ENCODE measurements at regions not wholly inside any gene's neighbourhood (a gene's known extent, or its start where the extent isn't known, plus 50 kb on each side); places are given as distances from the start of the nearest gene placed in this dataset.
"Not testable (repeated sequence)": the region's sequence is repeated elsewhere in the genome, so short reads cannot be mapped to it uniquely, and the experiment has no call there.

GRCh38 chr6:112659912-112660311 is 312.8 kb downstream of the RFPL4B start:
- DNase-seq (ENCODE audit: low spot score), result no peak

DNA sequence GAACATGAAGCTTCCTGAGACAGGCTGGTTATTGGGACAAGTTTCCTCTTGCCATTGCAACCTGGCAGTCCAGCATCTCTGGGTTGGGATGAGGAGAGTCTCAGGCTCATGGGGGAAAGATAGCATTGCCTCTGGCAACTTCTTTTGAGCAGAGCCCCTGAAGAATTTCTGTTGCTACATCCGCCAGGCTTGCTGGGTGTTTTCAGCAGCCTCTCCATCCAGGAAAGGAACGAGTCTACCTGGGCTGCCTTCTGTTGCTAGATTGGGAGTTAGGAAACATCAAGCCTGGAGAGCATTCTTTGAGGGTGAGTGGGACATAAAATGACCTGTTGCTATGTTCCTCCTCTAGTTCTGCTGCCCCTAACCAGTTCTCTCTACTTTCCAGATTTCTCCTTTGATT is 313.5 kb downstream of the RFPL4B start:
- DNase-seq (ENCODE audit: low spot score), result no peak

GRCh38 chr6:112663698-112664097 is 316.6 kb downstream of the RFPL4B start:
- DNase-seq (ENCODE audit: low spot score), result no peak

DNA sequence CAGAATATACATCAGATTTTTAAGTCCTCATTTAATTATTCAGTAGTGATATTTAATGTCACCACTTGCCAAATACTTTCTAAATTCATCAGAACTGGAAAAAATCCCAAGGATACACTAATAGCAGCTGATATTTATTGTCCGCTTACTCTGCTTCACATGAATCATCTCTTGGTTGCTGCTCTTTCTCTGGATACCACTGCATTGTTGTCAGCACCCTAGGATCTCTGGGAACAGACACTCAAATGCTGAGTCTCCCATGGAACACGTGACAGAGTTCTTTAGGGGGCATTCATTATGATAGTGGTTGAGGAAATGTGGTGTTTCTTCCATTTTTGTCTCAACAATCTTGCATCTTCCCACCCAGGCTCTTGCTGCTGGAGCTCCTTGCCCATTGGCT is 318.0 kb downstream of the RFPL4B start:
- DNase-seq (ENCODE audit: low spot score), result no peak

DNA sequence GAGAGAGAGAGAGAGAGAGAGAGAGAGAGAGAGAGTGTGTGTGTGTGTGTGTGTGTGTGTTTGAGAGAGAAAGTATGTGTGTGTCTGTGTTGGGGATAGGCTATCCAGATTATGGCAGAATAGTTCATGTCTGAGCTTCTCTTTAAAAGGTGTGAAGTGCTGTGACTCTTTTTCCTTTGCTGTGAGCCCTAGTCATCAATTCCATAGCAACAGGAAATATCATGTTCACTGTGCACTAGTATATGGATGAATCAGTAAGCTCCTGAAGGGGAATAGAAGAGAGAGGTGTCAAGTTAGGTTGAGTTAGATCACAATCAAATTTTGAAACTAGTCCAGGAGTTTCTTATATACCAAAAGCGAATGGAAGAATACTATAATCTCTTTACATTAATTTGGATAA is 318.7 kb downstream of the RFPL4B start:
- DNase-seq (ENCODE audit: low spot score), result no peak

- DNase-seq (ENCODE audit: low spot score), result no peak
These were observed 320.3 kb downstream of the RFPL4B start for GRCh38 chr6:112667427-112667826.

DNA sequence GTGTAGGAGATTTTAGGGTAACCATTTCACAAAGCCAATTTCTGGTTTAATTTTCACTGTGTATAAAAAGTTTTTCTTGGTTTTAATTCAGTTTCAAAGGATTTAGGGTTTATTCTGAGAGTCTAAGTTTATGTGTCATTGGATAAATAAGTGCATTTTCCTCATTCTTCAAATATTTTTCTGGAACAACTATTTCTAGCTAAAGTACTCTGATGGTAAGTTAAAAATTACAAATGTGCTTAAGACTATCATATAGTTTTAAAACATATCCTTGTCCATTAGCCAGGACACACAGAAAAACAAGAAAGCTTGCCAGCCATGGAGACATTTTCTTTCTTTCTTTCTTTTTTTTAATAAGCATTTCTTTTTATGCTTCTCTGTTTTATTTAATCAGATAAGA is 333.0 kb downstream of the RFPL4B start:
- no peak for DNase-seq (ENCODE audit: low spot score)

DNA sequence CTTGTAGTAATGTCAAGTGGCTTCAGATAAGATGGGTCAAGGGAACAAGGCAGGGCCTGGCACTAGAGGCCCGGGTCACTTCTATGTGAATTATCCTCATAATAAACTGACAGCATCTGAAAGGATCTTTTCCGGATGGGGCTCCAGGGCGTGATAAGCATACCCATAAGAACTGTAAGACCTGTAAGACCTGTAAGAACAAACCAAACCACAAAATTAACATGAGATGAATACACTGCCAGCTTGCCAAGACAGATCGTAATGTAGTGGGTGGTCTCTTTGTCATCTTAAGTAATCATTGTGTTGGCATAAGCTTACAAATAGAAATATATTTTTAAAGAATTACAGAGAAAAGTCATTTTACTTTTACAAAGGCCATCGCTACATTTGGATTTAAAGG is 334.9 kb downstream of the RFPL4B start:
- no peak for DNase-seq (ENCODE audit: low spot score)

GRCh38 chr6:112683106-112683505 is 336.0 kb downstream of the RFPL4B start:
- no peak for DNase-seq (ENCODE audit: low spot score)

GRCh38 chr6:112683926-112684325 is 336.8 kb downstream of the RFPL4B start:
- DNase-seq (ENCODE audit: low spot score), result no peak

DNA sequence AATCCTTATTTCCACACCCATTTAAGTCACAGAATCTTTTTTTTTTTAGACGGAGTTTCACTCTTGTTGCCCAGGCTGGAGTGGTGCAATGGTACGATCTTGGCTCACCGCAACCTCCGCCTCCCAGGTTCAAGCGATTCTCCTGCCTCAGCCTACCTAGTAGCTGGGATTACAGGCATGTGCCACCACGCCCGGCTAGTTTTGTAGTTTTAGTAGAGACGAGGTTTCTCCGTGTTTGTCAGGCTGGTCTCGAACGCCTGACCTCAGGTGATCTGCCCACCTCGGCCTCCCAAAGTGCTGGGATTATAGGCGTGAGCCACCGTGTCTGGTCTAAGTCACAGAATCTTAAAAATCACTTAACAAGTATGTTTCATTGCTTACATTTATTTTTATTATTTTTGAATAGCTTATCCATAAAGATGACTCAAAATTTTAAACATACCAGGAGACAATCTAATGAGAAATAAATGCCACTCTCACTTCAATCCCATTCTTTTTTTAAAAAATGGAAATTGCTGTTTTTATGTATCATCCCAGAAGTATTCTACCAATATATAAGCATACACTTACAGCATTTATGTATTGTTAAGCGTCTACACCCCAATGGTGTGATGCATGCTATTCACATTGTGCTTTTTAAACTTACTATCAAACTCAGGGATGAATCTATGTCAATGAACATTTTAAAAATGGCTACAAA is 338.5 kb downstream of the RFPL4B start:
- not testable (repeated sequence) for DNase-seq (ENCODE audit: low spot score)

- not testable (repeated sequence) for DNase-seq (ENCODE audit: low spot score)
These were observed 341.5 kb downstream of the RFPL4B start for GRCh38 chr6:112688487-112689165.

DNA sequence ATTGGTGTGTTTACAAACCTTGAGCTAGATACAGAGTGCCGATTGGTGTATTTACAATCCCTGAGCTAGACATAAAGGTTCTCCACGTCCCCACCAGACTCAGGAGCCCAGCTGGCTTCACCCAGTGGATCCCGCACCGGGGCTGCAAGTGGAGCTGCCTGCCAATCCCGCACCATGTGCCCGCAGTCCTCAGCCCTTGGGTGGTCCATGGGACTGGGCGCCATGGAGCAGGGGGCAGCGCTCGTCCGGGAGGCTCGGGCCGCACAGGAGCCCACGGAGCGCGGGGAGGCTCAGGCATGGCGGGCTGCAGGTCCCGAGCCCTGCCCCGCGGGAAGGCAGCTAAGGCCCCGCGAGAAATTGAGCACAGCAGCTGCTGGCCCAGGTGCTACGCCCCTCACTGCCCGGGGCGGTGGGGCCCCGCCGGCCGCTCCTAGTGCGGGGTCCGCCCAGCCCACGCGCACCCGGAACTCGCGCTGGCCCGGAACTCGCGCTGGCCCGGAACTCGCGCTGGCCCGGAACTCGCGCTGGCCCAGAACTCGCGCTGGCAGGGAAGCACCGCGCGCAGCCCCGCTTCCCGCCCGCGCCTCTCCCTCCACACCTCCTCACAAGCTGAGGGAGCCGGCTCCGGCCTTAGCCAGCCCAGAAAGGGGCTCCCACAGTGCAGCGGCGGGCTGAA is 342.2 kb downstream of the RFPL4B start:
- DNase-seq (ENCODE audit: low spot score), result not testable (repeated sequence)

DNA sequence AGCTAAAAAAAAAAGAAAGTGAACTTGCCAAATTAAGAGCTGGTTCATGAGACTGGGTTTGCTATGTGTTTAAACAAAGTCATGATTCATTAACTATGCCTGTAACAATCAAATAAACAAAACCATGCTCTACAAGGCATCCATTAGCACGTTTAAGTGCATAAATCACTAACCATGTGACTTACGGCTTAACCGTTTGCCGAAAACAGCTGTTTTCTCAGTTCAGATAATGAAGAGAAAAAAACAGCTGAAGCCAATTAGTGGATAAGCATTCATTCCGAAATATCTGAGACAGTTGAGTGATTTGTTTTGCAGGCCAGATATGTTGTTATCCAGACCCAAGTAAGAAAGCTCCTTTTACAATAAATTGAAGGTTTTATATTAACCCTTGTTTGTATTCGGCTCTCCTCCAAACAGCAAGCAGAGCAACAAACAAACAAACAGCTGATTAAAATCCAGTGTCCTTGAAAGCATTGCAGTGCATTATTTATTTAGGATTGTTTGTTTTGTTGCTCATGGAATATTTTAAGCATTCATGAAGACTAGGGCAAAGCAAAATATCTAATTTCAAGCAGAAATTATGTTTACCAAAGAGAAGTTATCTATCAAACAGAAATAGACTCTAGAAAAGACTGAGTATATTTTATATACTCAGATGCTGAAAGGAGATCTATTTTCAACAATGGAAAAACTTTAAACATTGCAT is 343.5 kb downstream of the RFPL4B start:
- DNase-seq (ENCODE audit: low spot score), result no peak

- DNase-seq (ENCODE audit: low spot score), result no peak
These were observed 344.2 kb downstream of the RFPL4B start for GRCh38 chr6:112691289-112691688.

DNA sequence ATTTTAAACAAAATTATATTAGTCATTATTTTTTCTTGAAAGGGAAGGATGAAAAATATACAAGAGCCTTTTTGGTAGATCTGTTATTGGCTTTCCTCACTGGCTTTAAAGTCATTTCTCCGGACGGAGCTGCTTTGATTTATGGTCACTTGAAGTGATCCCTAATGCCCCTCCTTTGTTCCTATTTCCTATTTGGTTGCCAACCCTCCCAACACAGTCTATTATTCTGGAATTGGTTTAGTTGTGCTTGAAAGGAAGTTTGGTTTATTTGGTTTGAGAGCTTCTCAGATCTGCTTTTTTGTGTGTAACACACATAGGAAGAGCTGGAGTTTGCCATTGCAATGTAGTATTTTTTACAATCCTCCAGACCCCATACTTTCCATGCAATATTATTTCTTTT is 347.9 kb downstream of the RFPL4B start:
- DNase-seq (ENCODE audit: low spot score), result no peak

DNA sequence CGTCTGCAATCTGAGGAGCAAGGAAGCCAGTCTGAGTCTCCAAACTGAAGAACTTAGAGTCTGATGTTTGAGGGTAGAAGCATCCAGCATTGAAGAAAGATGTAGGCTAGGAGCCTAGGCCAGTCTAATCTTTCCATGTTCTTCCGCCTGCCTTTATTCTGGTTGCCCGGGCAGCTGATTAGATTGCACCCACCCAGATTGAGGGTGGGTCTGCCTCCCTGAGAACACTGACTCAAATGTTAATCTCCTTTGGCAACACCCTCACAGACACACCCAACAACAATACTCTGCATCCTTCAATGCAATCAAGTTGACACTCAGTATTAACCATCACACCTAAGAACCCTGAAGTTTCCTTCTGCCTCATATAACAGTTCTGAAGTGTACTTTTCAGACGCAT is 350.1 kb downstream of the RFPL4B start:
- DNase-seq (ENCODE audit: low spot score), result no peak

DNA sequence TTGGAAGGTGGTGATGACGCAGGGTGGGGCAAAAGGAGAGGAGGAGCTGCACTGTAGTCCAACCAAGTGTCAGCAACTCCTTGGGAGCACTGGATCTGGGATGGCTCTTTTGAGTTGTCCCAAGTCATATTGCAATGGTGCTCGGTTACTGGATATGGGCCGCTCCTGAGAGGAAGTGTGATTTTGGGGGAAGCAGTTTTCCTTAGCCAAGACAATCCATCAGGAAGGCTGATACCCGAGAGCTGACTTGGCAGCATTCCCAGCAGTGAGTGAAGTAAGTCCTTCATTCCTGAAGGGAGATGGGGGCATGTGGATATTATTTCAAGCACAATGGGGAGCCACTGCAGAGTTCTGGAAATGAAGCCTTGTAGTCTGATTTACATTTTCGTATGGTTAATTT is 354.1 kb downstream of the RFPL4B start:
- DNase-seq (ENCODE audit: low spot score), result no peak

DNA sequence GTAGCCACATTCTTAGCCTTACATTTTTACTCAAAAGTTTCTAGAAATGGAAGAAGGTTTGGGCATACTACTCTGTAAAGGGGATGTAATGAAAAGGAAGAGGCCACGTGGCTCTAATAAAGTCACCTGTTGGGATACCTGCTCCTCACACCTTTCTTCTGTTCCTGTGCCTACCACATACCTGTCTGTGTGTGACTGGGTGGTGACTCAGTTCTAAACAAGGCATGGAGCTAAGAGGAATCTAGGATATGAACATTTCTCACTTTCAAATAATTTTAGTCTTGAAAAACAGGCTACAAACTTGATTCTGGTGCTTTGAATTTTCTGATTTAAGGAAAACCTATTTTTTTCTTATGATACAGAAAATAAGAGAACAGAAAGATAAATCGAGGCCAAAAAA is 363.6 kb downstream of the RFPL4B start:
- no peak for DNase-seq (ENCODE audit: low spot score)

- no peak for DNase-seq (ENCODE audit: low spot score)
These were observed 366.3 kb downstream of the RFPL4B start for GRCh38 chr6:112713402-112713801.

DNA sequence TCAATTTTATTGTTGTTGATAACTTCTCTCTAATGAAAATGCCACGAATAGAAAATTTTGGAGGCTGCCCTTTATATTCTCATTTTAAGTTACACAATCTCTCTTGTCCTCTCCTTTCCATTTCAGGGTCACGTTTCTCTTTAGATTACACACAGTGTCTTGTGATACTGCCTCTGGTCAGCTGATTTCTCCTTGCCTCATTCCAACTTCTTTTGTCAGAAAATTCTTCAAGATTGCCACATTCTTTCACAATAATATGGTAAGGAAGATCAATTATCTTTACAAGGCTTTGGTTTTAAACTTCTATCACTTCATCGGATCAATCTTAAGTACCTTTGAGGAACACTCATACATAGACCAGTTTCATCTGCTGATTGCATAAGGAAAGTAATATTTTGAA is 370.3 kb downstream of the RFPL4B start:
- no peak for DNase-seq (ENCODE audit: low spot score)

GRCh38 chr6:112717856-112718255 is 370.7 kb downstream of the RFPL4B start:
- no peak for DNase-seq (ENCODE audit: low spot score)
